IPS-18a (cell line): ENCODE measurements at regions not wholly inside any gene's neighbourhood (a gene's known extent, or its start where the extent isn't known, plus 50 kb on each side); places are given as distances from the start of the nearest gene placed in this dataset.

Experiments
- H3K27ac ChIP-seq: one replicate; pipeline ENCODE4 v1.5.1; 2013; ENCODE audit warnings: low read length
- H3K27me3 ChIP-seq: one replicate; pipeline ENCODE4 v1.6.1; 2013; ENCODE audit warnings: mild to moderate bottlenecking, low read length; ENCODE audit not compliant: control insufficient read depth, insufficient read depth
- H3K36me3 ChIP-seq: one replicate; pipeline ENCODE4 v1.6.1; 2013; ENCODE audit warnings: low read depth, low read length; ENCODE audit not compliant: control insufficient read depth
- H3K4me1 ChIP-seq: one replicate; pipeline ENCODE4 v1.6.1; 2013; ENCODE audit warnings: low read depth, low read length; ENCODE audit not compliant: control insufficient read depth
- H3K4me3 ChIP-seq: one replicate; pipeline ENCODE4 v1.5.1; 2013; ENCODE audit warnings: low read length
- H3K9ac ChIP-seq: one replicate; pipeline ENCODE4 v1.6.1; 2013; ENCODE audit warnings: mild to moderate bottlenecking, low read length, moderate library complexity
- H3K9me3 ChIP-seq: one replicate; pipeline ENCODE4 v1.6.1; 2013; ENCODE audit warnings: low read depth, low read length; ENCODE audit not compliant: control insufficient read depth

GRCh38 chr10:57294698-57295097 lies 933.6 kb upstream of the ZWINT start:
- no peak overlapping the region for H3K27ac ChIP-seq
- H3K4me3 ChIP-seq: no peak overlapping the region
- H3K27me3 ChIP-seq: no peaks in the 10 kb centered on the region
- no peaks in the 10 kb centered on the region for H3K4me1 ChIP-seq
- H3K9me3 ChIP-seq: no peaks in the 10 kb centered on the region
- H3K36me3 ChIP-seq: no peaks in the 10 kb centered on the region
- H3K9ac ChIP-seq: no peak overlapping the region

GRCh38 chr10:57288754-57289153 lies 927.7 kb upstream of the ZWINT start:
- Histone ChIP-seq H3K4me1 (no peaks in the 10 kb centered on the region), H3K9me3 (no peaks in the 10 kb centered on the region), H3K4me3 (no peak overlapping the region), H3K9ac (no peak overlapping the region), H3K27ac (no peak overlapping the region), H3K27me3 (no peaks in the 10 kb centered on the region), H3K36me3 (no peaks in the 10 kb centered on the region)

DNA sequence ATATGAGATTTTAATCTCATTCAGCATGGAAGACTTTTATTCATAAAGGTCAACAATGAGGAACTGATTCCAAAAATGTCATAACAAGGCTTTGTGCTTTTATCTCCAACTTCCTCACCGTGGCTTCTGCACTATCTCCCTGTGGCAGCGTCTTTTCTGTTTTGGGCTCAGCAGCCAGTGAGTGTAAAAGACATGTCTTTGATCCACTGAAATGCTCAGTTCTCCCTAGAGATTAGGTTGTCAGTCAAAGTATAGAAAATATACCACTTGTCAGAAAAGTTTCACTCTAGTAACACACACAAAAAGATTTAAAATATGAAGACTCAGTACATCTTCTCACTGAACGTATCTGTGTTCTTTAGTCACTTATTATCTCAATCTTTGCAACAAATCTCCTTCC lies 901.8 kb upstream of the ZWINT start:
- H3K4me3 ChIP-seq: no peak overlapping the region
- H3K9me3 ChIP-seq: no peaks in the 10 kb centered on the region
- no peak overlapping the region for H3K27ac ChIP-seq
- H3K27me3 ChIP-seq: no peaks in the 10 kb centered on the region
- no peaks in the 10 kb centered on the region for H3K4me1 ChIP-seq
- no peaks in the 10 kb centered on the region for H3K36me3 ChIP-seq
- H3K9ac ChIP-seq: no peak overlapping the region

GRCh38 chr10:57260175-57260574 lies 899.1 kb upstream of the ZWINT start:
- no peaks in the 10 kb centered on the region for H3K27me3 ChIP-seq

GRCh38 chr10:57249615-57250281 lies 888.7 kb upstream of the ZWINT start:
- Histone ChIP-seq H3K9ac (no peak overlapping the region), H3K36me3 (no peaks in the 10 kb centered on the region), H3K4me1 (no peaks in the 10 kb centered on the region), H3K27ac (no peak overlapping the region), H3K27me3 (no peaks in the 10 kb centered on the region), H3K4me3 (no peak overlapping the region), H3K9me3 (no peaks in the 10 kb centered on the region)

More at GRCh38 chr10:57260175-57260574, 899.1 kb upstream of the ZWINT start:
- Histone ChIP-seq H3K4me1 (no peaks in the 10 kb centered on the region), H3K9me3 (no peaks in the 10 kb centered on the region), H3K36me3 (no peaks in the 10 kb centered on the region), H3K9ac (no peak overlapping the region), H3K4me3 (no peak overlapping the region), H3K27ac (no peak overlapping the region)

DNA sequence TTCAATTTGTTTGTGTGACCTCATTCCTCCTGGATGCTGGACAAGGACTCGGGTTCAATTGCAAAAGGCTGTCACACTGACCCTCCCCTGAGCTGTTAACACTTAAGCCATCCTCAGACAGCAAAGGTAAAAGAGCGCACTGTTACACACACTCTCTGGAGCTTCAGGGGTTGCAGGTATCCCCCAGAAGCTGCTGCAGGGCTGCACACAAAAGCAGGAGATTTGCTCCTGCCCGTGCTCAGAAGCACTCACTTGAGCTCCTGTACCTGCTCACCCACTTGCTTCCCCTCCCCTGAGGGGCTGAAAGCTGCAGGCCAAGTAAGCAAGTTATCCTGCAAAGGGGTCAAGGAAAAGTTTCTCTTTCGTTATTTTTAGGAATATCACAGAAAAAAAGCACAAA lies 886.2 kb upstream of the ZWINT start:
- H3K27ac ChIP-seq: no peak overlapping the region
- H3K4me3 ChIP-seq: no peak overlapping the region
- H3K4me1 ChIP-seq: no peaks in the 10 kb centered on the region
- no peak overlapping the region for H3K9ac ChIP-seq
- no peaks in the 10 kb centered on the region for H3K27me3 ChIP-seq
- H3K36me3 ChIP-seq: no peaks in the 10 kb centered on the region
- H3K9me3 ChIP-seq: no peaks in the 10 kb centered on the region

- Histone ChIP-seq H3K9me3 (no peaks in the 10 kb centered on the region), H3K4me3 (no peak overlapping the region), H3K36me3 (no peaks in the 10 kb centered on the region), H3K9ac (no peak overlapping the region), H3K27me3 (no peaks in the 10 kb centered on the region), H3K27ac (no peak overlapping the region), H3K4me1 (peaks cover 37% of the 10 kb centered on the region)
Observed at GRCh38 chr10:57225920-57226319, 864.9 kb upstream of the ZWINT start.

GRCh38 chr10:57224811-57225210 lies 863.8 kb upstream of the ZWINT start:
- Histone ChIP-seq H3K27me3 (no peaks in the 10 kb centered on the region), H3K36me3 (no peaks in the 10 kb centered on the region), H3K9ac (no peak overlapping the region), H3K9me3 (no peaks in the 10 kb centered on the region), H3K4me3 (no peak overlapping the region), H3K4me1 (peaks cover 38% of the 10 kb centered on the region), H3K27ac (no peak overlapping the region)

GRCh38 chr10:57222603-57223002 lies 861.5 kb upstream of the ZWINT start:
- Histone ChIP-seq H3K36me3 (no peaks in the 10 kb centered on the region), H3K4me3 (peak overlapping the region; percentile 85), H3K27me3 (no peaks in the 10 kb centered on the region), H3K27ac (peak overlapping the region; percentile 94), H3K9me3 (no peaks in the 10 kb centered on the region), H3K4me1 (peaks cover 59% of the 10 kb centered on the region), H3K9ac (peak overlapping the region; percentile 84)

GRCh38 chr10:57222129-57222528 lies 861.1 kb upstream of the ZWINT start:
- H3K4me1 ChIP-seq: peaks cover 57% of the 10 kb centered on the region
- no peaks in the 10 kb centered on the region for H3K27me3 ChIP-seq
- H3K36me3 ChIP-seq: no peaks in the 10 kb centered on the region
- H3K9me3 ChIP-seq: no peaks in the 10 kb centered on the region
- peak overlapping the region; percentile 94 for H3K27ac ChIP-seq
- H3K9ac ChIP-seq: peak overlapping the region; percentile 84
- peak overlapping the region; percentile 85 for H3K4me3 ChIP-seq

DNA sequence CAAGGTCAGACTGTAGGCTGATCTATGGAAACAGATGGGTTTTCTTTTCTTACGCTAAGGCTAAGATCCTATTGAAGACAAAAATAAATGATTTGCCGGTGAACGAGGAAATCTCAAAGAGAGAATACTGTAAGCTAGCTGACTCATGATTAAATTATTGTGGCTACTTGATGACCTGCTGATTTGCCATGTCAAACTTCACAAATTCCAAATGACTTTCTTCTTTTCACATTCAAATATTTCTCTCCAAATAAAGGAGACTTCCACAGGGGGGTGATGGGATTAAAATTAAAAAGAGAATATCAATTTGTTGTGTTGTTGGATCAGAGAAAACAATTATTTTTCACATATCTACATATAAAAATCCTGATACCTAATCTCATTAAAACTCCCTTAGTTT lies 860.6 kb upstream of the ZWINT start:
- no peaks in the 10 kb centered on the region for H3K36me3 ChIP-seq
- peak overlapping the region; percentile 84 for H3K9ac ChIP-seq
- H3K4me3 ChIP-seq: peak overlapping the region; percentile 85
- no peaks in the 10 kb centered on the region for H3K27me3 ChIP-seq
- H3K9me3 ChIP-seq: no peaks in the 10 kb centered on the region
- H3K27ac ChIP-seq: peak overlapping the region; percentile 94
- H3K4me1 ChIP-seq: peaks cover 57% of the 10 kb centered on the region

GRCh38 chr10:57218382-57218781 lies 857.3 kb upstream of the ZWINT start:
- H3K9me3 ChIP-seq: no peaks in the 10 kb centered on the region
- no peaks in the 10 kb centered on the region for H3K27me3 ChIP-seq
- H3K27ac ChIP-seq: no peak overlapping the region
- H3K36me3 ChIP-seq: no peaks in the 10 kb centered on the region
- no peak overlapping the region for H3K9ac ChIP-seq
- no peak overlapping the region for H3K4me3 ChIP-seq
- peaks cover 36% of the 10 kb centered on the region for H3K4me1 ChIP-seq
